H1 (cell line): ENCODE measurements at regions not wholly inside any gene's neighbourhood (a gene's known extent, or its start where the extent isn't known, plus 50 kb on each side); places are given as distances from the start of the nearest gene placed in this dataset.

ENCODE experiments used
- CREB1 ChIP-seq: IDR thresholded peaks from 2 replicates; pipeline ENCODE4 v1.6.1; 2012; ENCODE audit warnings: inconsistent platforms
- CTBP2 ChIP-seq: IDR thresholded peaks from 2 replicates; pipeline ENCODE4 v1.7.0; 2011; ENCODE audit warnings: borderline replicate concordance, mild to moderate bottlenecking, moderate library complexity, mixed read lengths, low read length; ENCODE audit not compliant: insufficient read depth, insufficient read length
- JUN ChIP-seq: IDR thresholded peaks from 2 replicates; pipeline ENCODE4 v1.6.1; 2011; ENCODE audit warnings: low read depth, mild to moderate bottlenecking, improper control_type of control experiment, low read length
- POU5F1 ChIP-seq: IDR thresholded peaks from 2 replicates; pipeline ENCODE4 v1.6.1; 2011; ENCODE audit warnings: low read depth, mild to moderate bottlenecking, low read length, moderate library complexity
- TF ChIP-seq, protein P1 (sequence below): fragments of 300-600 bp; sonication (generic); IDR thresholded peaks from 2 replicates; pipeline ENCODE4 v1.7.1; 2012; ENCODE audit warnings: low read length, moderate library complexity, mild to moderate bottlenecking, inconsistent platforms; ENCODE audit not compliant: insufficient replicate concordance
- TF ChIP-seq, protein P2 (sequence below), 3 experiments: IDR thresholded peaks; 1 replicate in 2 of 3; 2 replicates in 1 of 3; pipeline versions ENCODE4 v1.5.1 to v1.6.1; 2011; ENCODE audit warnings: low read length in 3 of 3, mild to moderate bottlenecking in 3 of 3, inconsistent platforms in 2 of 3, low read depth in 1 of 3, moderate library complexity in 1 of 3; ENCODE audit not compliant: insufficient read depth in 1 of 3; ENCODE audit errors: control extremely low read depth in 1 of 3

DNA sequence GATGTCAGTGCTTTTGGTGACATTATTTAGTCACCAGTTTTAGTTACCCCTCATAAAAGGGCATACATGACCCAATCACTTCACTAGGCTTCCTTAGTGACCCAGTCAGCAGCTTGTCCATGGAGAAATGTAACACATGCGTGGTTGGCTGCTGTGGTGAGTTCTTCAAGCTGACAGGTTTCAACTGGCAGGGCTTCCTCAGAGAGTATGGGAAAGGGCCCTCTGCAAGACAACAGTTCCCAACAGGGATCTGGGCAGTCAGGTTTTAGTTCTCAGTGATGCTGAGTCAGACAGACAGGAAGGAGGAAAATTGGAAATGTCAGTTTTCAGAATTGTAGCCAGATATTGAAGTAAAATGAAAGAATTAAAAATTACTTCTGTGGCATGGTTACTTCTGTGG lies 282.5 kb downstream of the TBL1XR1 start (continued):
- TF ChIP-seq, protein P1, sequence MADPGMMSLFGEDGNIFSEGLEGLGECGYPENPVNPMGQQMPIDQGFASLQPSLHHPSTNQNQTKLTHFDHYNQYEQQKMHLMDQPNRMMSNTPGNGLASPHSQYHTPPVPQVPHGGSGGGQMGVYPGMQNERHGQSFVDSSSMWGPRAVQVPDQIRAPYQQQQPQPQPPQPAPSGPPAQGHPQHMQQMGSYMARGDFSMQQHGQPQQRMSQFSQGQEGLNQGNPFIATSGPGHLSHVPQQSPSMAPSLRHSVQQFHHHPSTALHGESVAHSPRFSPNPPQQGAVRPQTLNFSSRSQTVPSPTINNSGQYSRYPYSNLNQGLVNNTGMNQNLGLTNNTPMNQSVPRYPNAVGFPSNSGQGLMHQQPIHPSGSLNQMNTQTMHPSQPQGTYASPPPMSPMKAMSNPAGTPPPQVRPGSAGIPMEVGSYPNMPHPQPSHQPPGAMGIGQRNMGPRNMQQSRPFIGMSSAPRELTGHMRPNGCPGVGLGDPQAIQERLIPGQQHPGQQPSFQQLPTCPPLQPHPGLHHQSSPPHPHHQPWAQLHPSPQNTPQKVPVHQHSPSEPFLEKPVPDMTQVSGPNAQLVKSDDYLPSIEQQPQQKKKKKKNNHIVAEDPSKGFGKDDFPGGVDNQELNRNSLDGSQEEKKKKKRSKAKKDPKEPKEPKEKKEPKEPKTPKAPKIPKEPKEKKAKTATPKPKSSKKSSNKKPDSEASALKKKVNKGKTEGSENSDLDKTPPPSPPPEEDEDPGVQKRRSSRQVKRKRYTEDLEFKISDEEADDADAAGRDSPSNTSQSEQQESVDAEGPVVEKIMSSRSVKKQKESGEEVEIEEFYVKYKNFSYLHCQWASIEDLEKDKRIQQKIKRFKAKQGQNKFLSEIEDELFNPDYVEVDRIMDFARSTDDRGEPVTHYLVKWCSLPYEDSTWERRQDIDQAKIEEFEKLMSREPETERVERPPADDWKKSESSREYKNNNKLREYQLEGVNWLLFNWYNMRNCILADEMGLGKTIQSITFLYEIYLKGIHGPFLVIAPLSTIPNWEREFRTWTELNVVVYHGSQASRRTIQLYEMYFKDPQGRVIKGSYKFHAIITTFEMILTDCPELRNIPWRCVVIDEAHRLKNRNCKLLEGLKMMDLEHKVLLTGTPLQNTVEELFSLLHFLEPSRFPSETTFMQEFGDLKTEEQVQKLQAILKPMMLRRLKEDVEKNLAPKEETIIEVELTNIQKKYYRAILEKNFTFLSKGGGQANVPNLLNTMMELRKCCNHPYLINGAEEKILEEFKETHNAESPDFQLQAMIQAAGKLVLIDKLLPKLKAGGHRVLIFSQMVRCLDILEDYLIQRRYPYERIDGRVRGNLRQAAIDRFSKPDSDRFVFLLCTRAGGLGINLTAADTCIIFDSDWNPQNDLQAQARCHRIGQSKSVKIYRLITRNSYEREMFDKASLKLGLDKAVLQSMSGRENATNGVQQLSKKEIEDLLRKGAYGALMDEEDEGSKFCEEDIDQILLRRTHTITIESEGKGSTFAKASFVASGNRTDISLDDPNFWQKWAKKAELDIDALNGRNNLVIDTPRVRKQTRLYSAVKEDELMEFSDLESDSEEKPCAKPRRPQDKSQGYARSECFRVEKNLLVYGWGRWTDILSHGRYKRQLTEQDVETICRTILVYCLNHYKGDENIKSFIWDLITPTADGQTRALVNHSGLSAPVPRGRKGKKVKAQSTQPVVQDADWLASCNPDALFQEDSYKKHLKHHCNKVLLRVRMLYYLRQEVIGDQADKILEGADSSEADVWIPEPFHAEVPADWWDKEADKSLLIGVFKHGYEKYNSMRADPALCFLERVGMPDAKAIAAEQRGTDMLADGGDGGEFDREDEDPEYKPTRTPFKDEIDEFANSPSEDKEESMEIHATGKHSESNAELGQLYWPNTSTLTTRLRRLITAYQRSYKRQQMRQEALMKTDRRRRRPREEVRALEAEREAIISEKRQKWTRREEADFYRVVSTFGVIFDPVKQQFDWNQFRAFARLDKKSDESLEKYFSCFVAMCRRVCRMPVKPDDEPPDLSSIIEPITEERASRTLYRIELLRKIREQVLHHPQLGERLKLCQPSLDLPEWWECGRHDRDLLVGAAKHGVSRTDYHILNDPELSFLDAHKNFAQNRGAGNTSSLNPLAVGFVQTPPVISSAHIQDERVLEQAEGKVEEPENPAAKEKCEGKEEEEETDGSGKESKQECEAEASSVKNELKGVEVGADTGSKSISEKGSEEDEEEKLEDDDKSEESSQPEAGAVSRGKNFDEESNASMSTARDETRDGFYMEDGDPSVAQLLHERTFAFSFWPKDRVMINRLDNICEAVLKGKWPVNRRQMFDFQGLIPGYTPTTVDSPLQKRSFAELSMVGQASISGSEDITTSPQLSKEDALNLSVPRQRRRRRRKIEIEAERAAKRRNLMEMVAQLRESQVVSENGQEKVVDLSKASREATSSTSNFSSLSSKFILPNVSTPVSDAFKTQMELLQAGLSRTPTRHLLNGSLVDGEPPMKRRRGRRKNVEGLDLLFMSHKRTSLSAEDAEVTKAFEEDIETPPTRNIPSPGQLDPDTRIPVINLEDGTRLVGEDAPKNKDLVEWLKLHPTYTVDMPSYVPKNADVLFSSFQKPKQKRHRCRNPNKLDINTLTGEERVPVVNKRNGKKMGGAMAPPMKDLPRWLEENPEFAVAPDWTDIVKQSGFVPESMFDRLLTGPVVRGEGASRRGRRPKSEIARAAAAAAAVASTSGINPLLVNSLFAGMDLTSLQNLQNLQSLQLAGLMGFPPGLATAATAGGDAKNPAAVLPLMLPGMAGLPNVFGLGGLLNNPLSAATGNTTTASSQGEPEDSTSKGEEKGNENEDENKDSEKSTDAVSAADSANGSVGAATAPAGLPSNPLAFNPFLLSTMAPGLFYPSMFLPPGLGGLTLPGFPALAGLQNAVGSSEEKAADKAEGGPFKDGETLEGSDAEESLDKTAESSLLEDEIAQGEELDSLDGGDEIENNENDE: no peak
- TF ChIP-seq JUN: no peak
- TF ChIP-seq, protein P2, sequence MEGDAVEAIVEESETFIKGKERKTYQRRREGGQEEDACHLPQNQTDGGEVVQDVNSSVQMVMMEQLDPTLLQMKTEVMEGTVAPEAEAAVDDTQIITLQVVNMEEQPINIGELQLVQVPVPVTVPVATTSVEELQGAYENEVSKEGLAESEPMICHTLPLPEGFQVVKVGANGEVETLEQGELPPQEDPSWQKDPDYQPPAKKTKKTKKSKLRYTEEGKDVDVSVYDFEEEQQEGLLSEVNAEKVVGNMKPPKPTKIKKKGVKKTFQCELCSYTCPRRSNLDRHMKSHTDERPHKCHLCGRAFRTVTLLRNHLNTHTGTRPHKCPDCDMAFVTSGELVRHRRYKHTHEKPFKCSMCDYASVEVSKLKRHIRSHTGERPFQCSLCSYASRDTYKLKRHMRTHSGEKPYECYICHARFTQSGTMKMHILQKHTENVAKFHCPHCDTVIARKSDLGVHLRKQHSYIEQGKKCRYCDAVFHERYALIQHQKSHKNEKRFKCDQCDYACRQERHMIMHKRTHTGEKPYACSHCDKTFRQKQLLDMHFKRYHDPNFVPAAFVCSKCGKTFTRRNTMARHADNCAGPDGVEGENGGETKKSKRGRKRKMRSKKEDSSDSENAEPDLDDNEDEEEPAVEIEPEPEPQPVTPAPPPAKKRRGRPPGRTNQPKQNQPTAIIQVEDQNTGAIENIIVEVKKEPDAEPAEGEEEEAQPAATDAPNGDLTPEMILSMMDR (IDR thresholded peaks at IDR 0.05; ENCODE audit: control extremely low read depth in 1 of 3, insufficient read depth in 1 of 3, low read depth in 1 of 3, low read length in 3 of 3): no peak
- no peak for TF ChIP-seq CTBP2
- no peak for TF ChIP-seq CREB1
- no peak for TF ChIP-seq POU5F1
